HCT116 (cell line): ENCODE measurements at regions not wholly inside any gene's neighbourhood (a gene's known extent, or its start where the extent isn't known, plus 50 kb on each side); places are given as distances from the start of the nearest gene placed in this dataset.

Experiments
- CBX3 ChIP-seq: IDR thresholded peaks from 2 replicates; pipeline ENCODE4 v1.6.1; 2012; ENCODE audit warnings: low read depth
- ZNF274 ChIP-seq: fragments of 200-500 bp; sonication (Bioruptor generic); IDR thresholded peaks from 2 replicates; pipeline ENCODE4 v1.6.1; 2014; ENCODE audit warnings: mild to moderate bottlenecking, low read depth, low read length, inconsistent platforms
- TF ChIP-seq, protein P1 (sequence below): IDR thresholded peaks from 2 replicates; pipeline ENCODE4 v1.6.1; 2012; ENCODE audit warnings: low read depth

DNA sequence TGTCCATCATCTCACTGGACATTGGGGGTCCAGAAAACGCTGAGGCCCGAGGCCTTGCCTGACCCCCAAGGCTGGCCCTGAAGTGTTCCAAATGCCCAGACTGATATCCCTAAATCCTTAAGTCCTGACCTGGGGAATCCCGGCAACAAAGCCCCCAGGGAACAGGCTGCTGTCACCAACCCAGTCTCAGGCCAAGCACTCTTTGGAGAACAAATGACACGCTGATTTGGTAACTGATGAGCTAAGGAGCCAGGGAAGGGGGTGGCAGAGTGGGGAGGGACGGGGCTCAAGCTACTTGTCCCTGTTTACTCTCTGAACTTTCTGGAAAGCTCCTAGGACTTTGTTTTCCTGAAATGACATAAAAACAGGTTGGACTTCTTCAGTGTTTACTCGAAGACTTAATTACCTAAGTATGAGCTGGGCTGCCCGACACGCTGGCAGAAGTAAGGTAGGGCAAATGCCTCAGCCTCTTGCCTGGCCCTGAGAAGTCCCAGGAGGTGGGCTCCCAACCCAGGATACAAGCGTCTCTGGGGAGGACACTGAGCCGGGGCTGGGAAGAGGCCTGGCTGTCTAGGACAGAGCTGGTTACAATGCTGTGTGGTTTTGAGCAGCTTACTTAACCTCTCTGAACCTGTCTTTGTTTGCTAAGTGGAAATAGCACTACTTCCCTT lies 105.5 kb upstream of the GLI2 start:
- TF ChIP-seq CBX3 (no peak), ZNF274 (no peak)
- TF ChIP-seq, protein P1, sequence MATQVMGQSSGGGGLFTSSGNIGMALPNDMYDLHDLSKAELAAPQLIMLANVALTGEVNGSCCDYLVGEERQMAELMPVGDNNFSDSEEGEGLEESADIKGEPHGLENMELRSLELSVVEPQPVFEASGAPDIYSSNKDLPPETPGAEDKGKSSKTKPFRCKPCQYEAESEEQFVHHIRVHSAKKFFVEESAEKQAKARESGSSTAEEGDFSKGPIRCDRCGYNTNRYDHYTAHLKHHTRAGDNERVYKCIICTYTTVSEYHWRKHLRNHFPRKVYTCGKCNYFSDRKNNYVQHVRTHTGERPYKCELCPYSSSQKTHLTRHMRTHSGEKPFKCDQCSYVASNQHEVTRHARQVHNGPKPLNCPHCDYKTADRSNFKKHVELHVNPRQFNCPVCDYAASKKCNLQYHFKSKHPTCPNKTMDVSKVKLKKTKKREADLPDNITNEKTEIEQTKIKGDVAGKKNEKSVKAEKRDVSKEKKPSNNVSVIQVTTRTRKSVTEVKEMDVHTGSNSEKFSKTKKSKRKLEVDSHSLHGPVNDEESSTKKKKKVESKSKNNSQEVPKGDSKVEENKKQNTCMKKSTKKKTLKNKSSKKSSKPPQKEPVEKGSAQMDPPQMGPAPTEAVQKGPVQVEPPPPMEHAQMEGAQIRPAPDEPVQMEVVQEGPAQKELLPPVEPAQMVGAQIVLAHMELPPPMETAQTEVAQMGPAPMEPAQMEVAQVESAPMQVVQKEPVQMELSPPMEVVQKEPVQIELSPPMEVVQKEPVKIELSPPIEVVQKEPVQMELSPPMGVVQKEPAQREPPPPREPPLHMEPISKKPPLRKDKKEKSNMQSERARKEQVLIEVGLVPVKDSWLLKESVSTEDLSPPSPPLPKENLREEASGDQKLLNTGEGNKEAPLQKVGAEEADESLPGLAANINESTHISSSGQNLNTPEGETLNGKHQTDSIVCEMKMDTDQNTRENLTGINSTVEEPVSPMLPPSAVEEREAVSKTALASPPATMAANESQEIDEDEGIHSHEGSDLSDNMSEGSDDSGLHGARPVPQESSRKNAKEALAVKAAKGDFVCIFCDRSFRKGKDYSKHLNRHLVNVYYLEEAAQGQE, result no peak
